Occipital lobe (tissue), 1 donor: ENCODE measurements at regions not wholly inside any gene's neighbourhood (a gene's known extent, or its start where the extent isn't known, plus 50 kb on each side); places are given as distances from the start of the nearest gene placed in this dataset.
"Not testable (repeated sequence)": the region's sequence is repeated elsewhere in the genome, so short reads cannot be mapped to it uniquely, and the experiment has no call there.

Experiments used
- DNase-seq: peaks from one replicate; lab custom pipeline; 2025; lab: John Stamatoyannopoulos, UW

DNA sequence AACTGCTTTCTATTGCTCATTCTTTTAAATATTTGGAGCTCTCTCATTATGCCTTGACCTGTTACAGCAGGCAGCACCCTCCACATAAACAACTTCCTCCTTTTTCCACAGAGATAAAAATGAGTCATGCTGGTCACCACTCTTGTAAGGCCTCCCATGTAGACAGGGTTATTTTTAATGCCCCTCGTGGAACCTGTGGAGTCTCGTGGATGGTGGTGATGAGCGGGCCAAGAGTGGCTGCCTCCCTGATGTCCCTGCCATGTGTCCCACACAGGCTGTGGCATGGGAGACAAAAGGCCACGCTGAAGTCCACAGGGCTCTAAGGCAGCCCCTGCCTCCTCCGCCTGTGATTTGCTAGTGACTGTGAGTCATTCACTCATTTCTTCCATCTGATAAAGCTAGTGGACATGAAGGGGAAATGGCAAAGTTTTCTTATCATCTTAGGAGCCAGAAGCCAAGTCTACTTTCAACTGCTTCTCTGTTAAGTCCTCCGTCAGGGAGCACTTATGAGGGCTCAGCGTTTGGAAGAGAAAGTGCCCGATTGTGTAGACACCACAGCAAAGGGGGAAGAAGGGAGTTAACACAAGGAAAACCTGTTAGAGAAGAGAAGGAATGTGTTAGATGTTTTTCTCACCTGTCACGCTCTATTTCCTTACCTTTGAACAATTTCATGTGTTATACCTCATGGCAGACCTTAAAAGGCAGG, 121.6 kb upstream of the FAT1 start:
- no peak for DNase-seq

DNA sequence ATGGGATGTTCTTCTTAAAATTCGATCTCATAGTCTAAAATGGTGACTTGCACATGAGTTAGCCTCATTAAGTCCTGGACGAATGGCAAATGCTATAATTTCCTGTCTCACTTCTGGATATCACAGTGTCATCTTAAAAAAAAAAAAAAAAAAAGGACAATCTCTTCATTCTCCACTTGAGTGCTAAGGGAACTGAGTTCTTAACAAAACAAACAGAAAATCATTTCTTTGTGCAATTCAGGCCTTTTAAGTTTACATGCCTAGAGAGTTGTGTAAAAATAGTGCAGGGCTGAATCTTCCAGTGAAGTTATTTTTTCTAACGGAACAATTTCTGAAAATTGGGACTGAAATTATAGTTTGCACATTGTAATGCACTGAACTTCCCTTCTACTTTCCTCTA, 122.8 kb upstream of the FAT1 start:
- no peak for DNase-seq

DNA sequence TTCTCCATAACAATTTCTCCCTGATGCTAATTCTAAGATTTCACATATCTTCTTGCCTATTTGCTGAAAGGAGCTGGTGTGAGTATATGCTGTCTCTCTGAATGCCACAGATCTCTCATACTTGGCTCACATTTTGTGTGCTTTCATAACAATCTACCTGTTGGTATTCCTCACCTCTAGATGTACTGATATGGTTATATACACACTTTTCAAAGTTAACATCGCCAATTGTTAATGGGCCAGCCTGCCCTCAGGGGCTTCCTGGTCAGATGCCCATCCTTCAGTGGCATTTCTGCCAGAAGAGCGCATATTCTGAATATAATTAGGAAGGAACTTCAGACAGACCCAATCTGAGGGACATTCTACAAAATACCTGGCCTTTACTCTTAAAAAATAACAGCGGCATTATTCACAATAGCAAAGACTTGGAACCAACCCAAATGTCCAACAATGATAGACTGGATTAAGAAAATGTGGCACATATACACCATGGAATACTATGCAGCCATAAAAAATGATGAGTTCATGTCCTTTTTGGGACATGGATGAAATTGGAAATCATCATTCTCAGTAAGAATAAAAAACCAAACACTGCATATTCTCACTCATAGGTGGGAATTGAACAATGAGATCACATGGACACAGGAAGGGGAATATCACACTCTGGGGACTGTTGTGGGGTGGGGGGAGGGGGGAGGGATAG, 123.9 kb upstream of the FAT1 start:
- DNase-seq = not testable (repeated sequence)

DNA sequence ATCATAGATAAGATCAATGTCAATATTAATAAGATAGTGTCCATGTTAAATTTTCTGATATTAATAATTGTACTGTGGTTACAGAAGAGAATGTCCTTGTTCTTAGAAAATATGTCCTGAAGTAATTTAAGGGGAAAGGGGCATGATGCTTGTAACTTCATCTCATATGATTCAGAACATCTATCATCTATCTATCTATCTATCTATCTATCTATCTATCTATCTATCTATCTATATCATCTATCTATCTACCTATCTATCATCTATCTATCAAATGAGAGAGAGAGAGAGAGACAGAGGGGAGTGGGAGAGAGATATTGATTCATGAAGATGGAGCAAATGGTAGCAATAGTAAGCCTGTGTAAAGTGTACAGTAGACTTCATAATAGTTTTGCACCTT, 124.8 kb upstream of the FAT1 start:
- DNase-seq = no peak

DNA sequence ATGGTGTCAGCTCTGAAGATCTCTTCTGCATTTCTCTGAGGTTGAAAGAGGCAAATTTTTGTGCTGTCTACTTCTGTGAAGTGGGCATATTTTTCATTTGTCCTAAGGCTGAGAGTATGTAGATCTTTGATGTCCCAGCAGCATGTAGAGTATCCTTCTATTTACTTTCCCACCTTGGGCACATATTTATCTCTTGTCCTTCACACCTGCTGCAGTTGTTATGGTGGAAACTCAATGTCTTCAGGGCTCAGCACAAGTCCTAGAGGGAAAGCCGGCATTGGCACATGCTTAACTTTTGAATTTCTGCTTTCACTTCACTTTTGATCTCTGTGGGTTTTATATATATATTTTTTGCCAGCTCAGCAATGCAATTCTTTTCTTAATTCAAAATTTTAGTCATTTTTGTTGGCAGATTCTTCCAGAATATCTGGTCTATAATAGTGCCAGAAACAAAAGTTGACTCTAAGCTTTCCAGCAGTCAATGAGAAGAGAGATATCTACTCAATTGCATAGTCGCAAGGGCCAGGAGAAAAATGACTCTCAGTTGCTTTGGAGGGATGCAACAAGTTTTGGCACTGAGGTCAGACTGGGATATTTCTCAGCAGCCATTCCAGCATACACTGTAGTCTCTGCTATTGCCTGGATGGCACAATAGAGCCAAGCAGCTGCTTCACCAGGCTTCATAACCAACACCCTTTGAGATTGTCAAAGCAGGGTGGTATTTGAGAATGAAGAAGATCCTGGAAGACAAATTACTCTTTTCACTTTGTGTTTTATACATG, 127.8 kb upstream of the FAT1 start:
- DNase-seq = no peak

DNA sequence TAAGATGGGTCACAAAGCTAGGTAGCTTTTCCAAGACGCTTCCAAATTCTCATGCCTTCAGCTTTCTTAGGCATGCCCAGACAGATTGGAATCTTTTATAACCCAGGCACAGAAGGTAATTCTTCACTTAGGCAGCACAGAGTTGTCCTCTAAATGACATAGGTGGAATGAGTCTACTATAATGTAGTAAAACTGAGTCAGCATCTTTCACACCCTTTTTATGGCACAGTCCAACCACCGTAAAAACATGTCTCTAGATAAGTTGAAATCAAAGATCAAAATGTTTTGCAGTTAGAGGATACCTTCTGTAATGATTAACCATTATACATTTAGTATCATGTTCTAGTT, 128.4 kb upstream of the FAT1 start:
- DNase-seq = no peak

DNA sequence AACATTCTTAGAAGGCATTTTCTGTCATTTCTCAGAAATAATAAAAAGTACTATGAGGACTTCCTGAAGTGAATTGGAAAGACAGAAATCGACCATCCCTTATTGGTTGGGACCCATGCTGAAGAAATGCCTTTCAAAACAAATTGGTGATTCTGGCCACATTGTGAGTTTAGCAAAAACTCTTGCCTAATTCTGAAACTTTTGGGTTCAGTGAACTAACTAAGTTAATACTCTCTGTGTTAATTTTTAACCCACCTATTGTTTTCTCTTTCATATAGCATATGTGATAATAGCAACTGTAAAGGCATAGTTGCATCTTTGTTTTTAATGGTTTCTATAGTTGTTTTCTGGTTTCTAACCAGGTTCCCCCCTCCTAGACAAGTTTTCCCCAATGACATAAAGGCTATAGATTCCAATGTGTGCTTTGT, 129.3 kb upstream of the FAT1 start:
- DNase-seq = no peak

DNA sequence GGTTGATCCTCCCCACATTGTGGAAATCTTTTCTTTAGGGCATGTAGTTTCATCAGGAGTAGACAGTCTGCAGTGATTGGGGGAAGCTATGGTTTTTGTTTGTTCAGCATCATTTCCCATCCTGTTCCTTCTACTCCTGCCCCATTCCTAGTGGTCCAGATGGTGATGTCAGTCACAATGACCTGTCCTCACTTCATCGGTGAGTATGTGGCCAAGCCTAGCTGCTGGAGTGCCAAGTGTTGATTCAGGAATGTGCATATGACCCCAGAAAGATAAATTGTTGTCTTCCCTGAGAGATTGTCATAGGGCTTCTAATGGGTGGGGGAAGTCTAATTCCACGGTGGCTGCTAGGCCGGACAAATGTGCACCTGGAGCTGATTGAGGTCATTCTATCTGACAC, 130.6 kb upstream of the FAT1 start:
- no peak for DNase-seq

DNA sequence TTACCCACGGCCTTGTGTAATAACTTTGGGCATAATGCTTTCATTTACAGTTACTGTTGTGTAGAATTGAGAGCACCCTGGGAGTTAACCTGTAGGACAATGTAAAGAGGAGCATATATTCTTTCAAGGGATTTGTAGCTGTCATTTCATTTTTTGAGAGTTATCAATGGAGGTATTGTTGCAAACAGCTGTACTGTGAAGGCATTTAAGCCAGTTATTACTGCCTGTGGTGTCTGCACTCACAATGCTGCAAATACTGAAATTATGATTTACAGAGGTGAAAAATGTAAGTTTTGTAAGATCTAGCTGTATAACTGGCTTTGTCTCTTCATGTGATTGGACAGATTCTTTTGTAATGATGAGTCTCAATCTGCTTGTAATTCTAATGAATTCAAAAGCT, 131.5 kb upstream of the FAT1 start:
- DNase-seq = no peak

DNA sequence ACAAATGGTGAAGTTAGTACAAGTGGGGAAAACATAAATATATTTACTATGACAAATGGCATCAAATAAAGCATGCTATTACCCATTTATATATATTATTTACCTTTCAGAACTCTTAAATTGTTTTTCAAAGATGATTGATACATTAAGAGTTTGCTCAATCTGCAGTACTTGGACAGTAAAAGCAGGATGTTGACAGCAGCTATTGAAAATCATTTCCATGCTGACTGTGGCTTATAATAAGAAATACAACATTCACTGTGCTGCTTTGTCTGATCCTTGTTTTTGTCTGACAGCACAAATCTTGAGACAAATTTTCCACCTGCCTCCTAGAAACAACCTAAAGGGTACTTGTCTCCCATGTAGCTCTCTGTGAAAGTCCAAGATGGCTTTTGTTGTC, 134.1 kb upstream of the FAT1 start:
- DNase-seq = no peak

DNA sequence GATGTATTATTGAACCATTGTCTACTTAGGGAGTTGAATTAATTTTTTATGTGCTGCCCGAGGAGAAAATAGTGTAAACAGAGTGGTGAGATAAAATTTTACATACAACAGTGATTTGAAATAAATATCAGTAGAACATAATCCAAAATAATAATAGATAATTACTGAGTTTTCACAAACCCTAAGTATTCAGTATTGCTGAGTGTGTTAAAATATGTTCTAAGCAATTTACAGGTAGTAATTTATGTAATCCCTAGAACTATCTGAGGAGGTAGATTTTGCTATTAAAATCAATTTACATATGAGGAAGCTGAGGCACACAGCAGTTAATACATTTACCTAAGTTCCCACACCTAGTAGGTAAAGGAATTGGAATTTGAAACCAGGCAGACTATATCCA, 134.7 kb upstream of the FAT1 start:
- DNase-seq = no peak

DNA sequence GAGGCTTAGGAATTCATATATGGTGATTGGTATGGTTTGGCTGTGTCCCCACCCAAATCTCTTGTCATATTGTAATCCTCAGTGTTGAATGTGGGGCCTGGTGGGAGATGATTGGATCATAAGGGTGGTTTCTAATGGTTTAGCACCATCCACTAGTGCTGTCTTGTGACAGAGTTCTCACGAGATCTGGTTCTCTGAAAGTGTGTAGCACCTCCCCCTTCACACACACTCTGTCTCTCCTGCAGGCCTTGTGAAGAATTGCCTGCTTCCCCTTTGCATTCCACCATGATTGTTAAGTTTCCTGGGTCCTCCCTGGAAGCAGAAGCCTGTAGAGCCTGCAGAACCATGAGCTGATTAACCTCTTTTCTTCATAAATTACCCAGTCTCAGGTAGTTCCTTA, 135.8 kb upstream of the FAT1 start:
- DNase-seq = no peak

DNA sequence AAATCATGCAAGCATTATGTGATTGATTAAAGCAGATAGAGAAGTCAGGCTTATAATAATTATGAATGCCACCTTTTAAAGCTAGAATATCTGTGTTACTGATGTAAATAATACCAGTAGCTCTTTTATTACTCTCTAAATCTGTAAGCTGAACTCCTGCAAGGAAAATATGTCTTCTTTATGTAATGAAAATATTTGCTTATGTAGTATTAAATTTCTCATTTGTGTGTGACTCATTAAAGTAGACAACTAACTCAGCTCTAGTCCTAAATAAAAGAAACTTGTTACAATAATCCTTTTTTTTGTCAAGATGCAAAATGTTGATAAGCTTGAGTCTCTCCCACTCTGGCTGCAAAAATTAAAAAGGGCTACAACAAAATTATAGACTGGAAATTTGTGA, 137.7 kb upstream of the FAT1 start:
- no peak for DNase-seq

DNA sequence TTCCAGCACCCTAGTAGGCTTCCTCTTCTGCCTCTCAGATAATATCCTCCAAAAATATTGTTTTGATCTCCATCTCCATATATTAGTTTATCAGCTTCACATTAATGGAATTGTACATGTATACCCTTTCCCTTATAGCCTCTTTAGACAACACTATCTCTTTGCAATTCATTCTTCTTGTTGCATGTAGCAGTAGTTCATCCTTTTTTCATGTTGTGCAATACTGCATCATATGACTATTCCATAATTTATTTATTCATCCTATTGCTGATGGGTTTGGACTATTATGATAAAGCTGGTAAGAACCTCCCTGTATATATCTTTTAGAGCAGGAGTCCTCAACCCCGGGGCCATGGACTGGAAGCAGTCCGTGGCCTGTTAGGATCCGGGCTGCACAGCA, 148.2 kb upstream of the FAT1 start:
- DNase-seq = no peak

DNA sequence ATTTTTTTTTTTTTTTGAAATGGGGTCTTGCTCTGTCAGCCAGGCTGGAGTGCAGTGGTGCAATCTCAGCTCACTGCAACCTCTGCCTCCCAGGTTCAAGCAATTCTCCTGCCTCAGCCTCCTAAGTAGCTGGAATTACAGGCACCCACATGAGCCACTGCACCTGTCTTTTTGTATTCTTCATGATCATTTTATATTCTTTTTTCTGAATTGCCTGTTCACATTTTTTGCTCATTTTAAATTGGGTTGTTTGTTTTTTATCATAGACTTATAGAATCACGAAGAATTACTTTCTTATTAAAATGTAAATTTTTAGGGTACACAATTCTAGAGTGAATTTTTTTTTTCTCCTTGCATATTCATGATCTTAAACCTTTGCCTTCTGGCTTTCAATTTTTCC, 149.4 kb upstream of the FAT1 start:
- not testable (repeated sequence) for DNase-seq

DNA sequence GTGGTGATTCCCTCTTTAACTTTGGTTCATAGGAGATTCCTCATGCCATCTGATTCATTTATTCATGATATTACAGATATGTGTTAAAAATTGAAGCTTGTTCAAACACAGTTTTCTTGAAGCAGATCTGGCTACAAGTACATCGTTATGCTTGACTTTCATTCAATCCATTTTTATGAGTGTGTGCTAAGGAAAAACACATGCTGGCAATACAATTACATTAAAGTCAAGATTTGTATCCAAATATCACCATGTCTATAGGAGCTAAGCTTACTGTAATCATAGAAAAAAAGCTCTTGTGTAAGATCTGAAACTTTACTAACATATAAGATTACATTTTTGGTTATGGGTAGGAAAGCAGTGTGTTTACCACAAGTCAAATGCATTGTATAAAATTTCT, 151.8 kb upstream of the FAT1 start:
- DNase-seq = no peak

DNA sequence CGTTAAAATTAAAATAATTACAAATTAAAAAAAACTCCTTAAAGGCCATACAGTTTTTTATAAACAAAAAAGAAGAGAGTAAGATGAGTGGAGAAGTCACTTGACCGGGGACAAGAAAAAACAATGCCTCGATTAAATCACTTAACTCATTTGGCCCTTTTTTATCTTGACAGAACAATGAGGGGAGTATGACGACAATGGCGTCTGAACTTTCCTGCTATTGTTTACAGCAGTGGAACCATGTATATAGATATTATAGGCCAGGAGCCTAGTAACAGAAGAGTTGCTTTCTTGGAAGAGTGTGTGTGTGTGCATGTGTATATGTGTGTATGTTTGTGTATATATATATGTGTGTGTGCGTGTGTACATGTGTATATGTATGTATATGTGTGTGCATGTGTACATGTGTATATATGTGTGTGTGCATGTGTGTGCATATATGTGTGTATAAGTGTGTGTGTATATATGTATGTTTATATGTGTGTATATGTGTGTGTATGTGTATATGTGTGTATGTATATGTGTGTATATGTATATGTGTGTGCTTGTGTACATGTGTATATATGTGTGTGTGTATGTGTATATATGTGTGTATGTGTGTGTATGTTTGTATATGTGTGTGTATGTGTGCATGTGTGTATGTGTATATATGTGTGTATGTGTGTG, 153.4 kb upstream of the FAT1 start:
- DNase-seq = no peak

DNA sequence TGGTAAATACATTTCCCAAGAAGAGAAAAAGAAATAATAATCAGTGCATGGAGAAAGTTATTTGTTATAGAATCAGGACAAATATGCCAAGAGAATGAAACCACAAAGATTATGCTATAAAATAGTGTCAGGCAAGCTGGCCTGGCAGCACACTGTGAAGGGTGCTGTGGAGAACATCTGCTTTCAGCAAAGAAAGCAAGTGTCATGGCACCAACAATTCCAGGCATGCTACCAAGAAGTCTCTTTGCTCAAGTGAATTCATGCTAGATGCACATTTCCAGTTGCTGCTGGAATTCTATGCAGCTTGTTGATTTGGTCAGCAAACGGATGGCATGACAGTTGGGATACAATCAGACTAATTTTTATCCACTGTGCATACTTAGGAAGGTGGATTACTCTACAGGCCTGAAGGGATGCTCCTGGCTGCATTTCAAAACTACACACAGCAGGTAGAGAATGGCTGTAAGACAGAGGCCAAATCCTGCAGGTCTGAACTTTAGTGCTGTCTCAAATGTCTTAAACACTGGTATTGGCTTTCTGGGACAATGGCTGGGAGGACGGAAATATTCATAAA, 154.6 kb upstream of the FAT1 start:
- DNase-seq = no peak

DNA sequence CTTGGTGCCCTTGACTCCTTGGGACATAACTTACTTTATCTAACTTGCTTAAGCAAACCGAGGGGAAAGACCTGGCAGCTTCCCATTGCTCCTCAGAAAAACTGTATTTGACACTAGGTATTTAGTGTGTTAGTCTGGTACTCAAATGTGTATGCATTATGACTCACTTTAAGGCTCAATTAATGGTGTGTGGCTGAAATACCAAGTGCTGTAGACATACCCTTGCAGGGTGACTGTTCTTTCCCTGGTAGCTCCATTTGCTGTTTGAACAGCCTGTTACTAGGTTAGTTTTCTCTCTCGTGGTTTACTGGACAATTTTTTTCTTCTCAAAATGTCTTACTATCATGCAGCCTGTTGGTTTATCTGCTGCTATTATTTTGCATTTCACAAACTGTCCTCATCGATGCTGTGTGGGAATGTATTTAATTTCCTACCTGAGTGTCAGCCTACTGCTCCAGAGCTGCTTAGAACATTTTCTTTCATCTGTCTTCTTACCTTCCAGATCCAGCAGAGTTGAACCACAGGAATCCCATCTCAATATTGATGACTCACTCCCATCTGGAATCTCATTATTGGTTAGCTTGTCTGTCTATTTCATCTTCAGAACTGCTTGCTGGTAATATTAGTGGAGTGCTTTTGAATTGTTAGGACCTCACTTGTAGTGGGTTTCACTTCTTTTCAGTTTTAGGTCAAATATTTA, 158.0 kb upstream of the FAT1 start:
- DNase-seq = no peak

DNA sequence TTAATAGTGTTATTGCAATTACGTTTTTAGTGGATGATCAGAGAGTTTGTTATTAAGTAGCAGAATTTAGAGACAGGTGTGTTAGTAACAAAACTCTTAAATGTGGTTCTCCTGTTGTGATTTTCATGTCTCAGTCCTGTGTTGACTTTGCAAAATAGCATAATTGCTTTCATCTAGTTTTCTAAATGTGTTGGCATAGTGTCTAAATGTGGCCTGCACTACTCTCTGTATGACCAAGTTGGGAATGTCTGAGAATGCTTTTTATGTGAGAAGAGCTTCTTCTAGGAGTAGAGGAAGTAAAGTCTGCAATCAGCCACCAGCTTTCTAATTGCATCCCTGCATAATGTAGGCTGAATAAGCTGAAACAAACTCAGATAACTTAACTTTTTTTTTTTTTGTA, 158.6 kb upstream of the FAT1 start:
- no peak for DNase-seq

DNA sequence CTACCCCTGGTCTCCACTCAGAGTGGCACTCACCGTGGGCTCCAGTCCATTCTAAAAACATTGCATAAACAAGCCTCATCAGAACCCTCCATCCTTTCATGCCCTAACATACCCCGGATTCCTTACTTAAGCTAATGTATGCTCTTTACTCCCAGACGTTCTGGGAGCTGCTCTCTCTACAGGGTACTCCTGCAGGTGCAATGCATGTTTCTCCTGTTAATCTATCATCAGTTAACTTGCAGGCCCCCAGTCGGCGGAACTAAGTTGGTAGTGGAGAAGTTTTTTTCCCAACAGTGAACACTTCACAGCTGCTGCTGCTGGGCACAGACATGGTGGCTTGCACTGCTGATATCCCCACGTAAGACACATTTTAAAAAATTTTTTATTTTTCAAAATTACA, 161.6 kb upstream of the FAT1 start:
- no peak for DNase-seq
